H9 (cell line): ENCODE measurements at regions not wholly inside any gene's neighbourhood (a gene's known extent, or its start where the extent isn't known, plus 50 kb on each side); places are given as distances from the start of the nearest gene placed in this dataset.

ENCODE experiments used
- DNase-seq: peaks from one replicate; pipeline ENCODE4 v3.0.0-alpha.2; 2017
- H2AFZ ChIP-seq: one replicate; pipeline ENCODE4 v1.6.1; 2013; ENCODE audit warnings: mild to moderate bottlenecking, low read length, control low read depth, moderate library complexity
- H2AK5ac ChIP-seq: 2 replicates; pipeline ENCODE4 v1.6.1; 2013; ENCODE audit warnings: low read length, control low read depth, mixed read lengths; ENCODE audit not compliant: insufficient read length
- H2BK120ac ChIP-seq: one replicate; pipeline ENCODE4 v1.6.1; 2013; ENCODE audit warnings: low read depth, mild to moderate bottlenecking, low read length, control low read depth, inconsistent platforms; ENCODE audit not compliant: poor library complexity, severe bottlenecking
- H2BK12ac ChIP-seq: 2 replicates; pipeline ENCODE4 v1.6.1; 2013; ENCODE audit warnings: low read length, control low read depth, mixed read lengths, low read depth; ENCODE audit not compliant: insufficient read length
- H2BK15ac ChIP-seq: 2 replicates; pipeline ENCODE4 v1.6.1; 2013; ENCODE audit warnings: low read depth, low read length, control low read depth
- H2BK20ac ChIP-seq: one replicate; pipeline ENCODE4 v1.6.1; 2013; ENCODE audit warnings: low read depth, mild to moderate bottlenecking, low read length, control low read depth, inconsistent platforms; ENCODE audit not compliant: poor library complexity, severe bottlenecking
- H2BK5ac ChIP-seq: 2 replicates; pipeline ENCODE4 v1.6.1; 2013; ENCODE audit warnings: low read length, control low read depth, mixed read lengths; ENCODE audit not compliant: insufficient read length
- H3K14ac ChIP-seq: 2 replicates; pipeline ENCODE4 v1.6.1; 2013; ENCODE audit warnings: low read length, control low read depth; ENCODE audit not compliant: insufficient read depth
- H3K18ac ChIP-seq: 2 replicates; pipeline ENCODE4 v1.6.1; 2013; ENCODE audit warnings: low read depth, mild to moderate bottlenecking, mixed read lengths, low read length, control low read depth; ENCODE audit not compliant: insufficient read length
- H3K23ac ChIP-seq: 2 replicates; pipeline ENCODE4 v1.6.1; 2013; ENCODE audit warnings: low read length, control low read depth, mixed read lengths, low read depth; ENCODE audit not compliant: insufficient read length
- H3K23me2 ChIP-seq: 2 replicates; pipeline ENCODE4 v1.6.1; 2013; ENCODE audit warnings: low read depth, mild to moderate bottlenecking, mixed read lengths, low read length, control low read depth; ENCODE audit not compliant: insufficient read length, poor library complexity, severe bottlenecking
- H3K27ac ChIP-seq: 2 replicates; pipeline ENCODE4 v1.5.1; 2013; ENCODE audit warnings: low read length, control low read depth, mixed read lengths, low read depth; ENCODE audit not compliant: insufficient read length
- H3K27me3 ChIP-seq: 2 replicates; pipeline ENCODE4 v1.6.1; 2013; ENCODE audit warnings: low read length, control low read depth, inconsistent platforms; ENCODE audit not compliant: insufficient read depth
- H3K4ac ChIP-seq: 2 replicates; pipeline ENCODE4 v1.6.1; 2013; ENCODE audit warnings: low read depth, mild to moderate bottlenecking, control low read depth, inconsistent platforms, low read length, moderate library complexity
- H3K4me1 ChIP-seq: 2 replicates; pipeline ENCODE4 v1.6.1; 2013; ENCODE audit warnings: low read length, control low read depth, inconsistent platforms; ENCODE audit not compliant: insufficient read depth
- H3K4me2 ChIP-seq: 2 replicates; pipeline ENCODE4 v1.6.1; 2013; ENCODE audit warnings: low read length, control low read depth, mixed read lengths; ENCODE audit not compliant: insufficient read length, insufficient read depth
- H3K56ac ChIP-seq: 2 replicates; pipeline ENCODE4 v1.6.1; 2013; ENCODE audit warnings: low read depth, mild to moderate bottlenecking, mixed read lengths, low read length, control low read depth; ENCODE audit not compliant: insufficient read length
- H3K79me1 ChIP-seq: 2 replicates; pipeline ENCODE4 v1.6.1; 2013; ENCODE audit warnings: low read depth, mild to moderate bottlenecking, moderate library complexity, low read length, control low read depth, inconsistent platforms; ENCODE audit not compliant: insufficient read depth, poor library complexity, severe bottlenecking
- H3K79me2 ChIP-seq: 2 replicates; pipeline ENCODE4 v1.6.1; 2013; ENCODE audit warnings: low read length, control low read depth, inconsistent platforms; ENCODE audit not compliant: insufficient read depth
- H3K9ac ChIP-seq: 2 replicates; pipeline ENCODE4 v1.6.1; 2013; ENCODE audit warnings: low read length, control low read depth, mixed read lengths; ENCODE audit not compliant: insufficient read length; ENCODE audit errors: extremely low read depth
- H3K9me3 ChIP-seq: one replicate; pipeline ENCODE4 v1.6.1; 2013; ENCODE audit warnings: low read depth, low read length, inconsistent platforms; ENCODE audit not compliant: control insufficient read depth
- H3T11ph ChIP-seq: one replicate; pipeline ENCODE4 v1.6.1; 2013; ENCODE audit warnings: mild to moderate bottlenecking, low read length, control low read depth, inconsistent platforms
- H4K20me1 ChIP-seq: one replicate; pipeline ENCODE4 v1.6.1; 2013; ENCODE audit not compliant: control insufficient read depth, insufficient read length, insufficient read depth
- H4K5ac ChIP-seq: 2 replicates; pipeline ENCODE4 v1.6.1; 2013; ENCODE audit warnings: low read depth, mild to moderate bottlenecking, mixed read lengths, low read length, control low read depth; ENCODE audit not compliant: insufficient read length
- H4K8ac ChIP-seq: replicated peaks from 2 replicates; pipeline ENCODE4 v1.6.1; 2013; ENCODE audit warnings: low read length, control low read depth, mixed read lengths, low read depth; ENCODE audit not compliant: insufficient read length
- H4K91ac ChIP-seq: 2 replicates; pipeline ENCODE4 v1.6.1; 2013; ENCODE audit warnings: low read depth, mild to moderate bottlenecking, moderate library complexity, mixed read lengths, low read length, control low read depth; ENCODE audit not compliant: insufficient read length
- H3K27ac Mint-ChIP-seq, 3 experiments: 2 replicates in 2 of 3; 3 replicates in 1 of 3; pipeline ENCODE4 v1.8.0; 2020 to 2021; ENCODE audit warnings: mixed read lengths in 3 of 3, mild to moderate bottlenecking in 1 of 3, moderate library complexity in 1 of 3
- H3K27me3 Mint-ChIP-seq: 2 replicates; pipeline ENCODE4 v1.8.0; 2021; ENCODE audit warnings: low read depth, mild to moderate bottlenecking, moderate library complexity, mixed read lengths
- H3K36me3 Mint-ChIP-seq, 3 experiments: 2 replicates in 2 of 3; 3 replicates in 1 of 3; pipeline ENCODE4 v1.8.0; 2020 to 2021; ENCODE audit warnings: low read depth in 3 of 3, mixed read lengths in 3 of 3; ENCODE audit not compliant: insufficient read depth in 1 of 3
- H3K4me1 Mint-ChIP-seq, 2 experiments: 2 replicates each; pipeline ENCODE4 v1.8.0; 2020; ENCODE audit warnings: mixed read lengths in 2 of 2
- H3K4me3 Mint-ChIP-seq, 2 experiments: 2 replicates in 1 of 2; 3 replicates in 1 of 2; pipeline ENCODE4 v1.8.0; 2020 to 2021; ENCODE audit warnings: mild to moderate bottlenecking in 2 of 2, mixed read lengths in 2 of 2, moderate library complexity in 1 of 2
- H3K9me3 Mint-ChIP-seq, 2 experiments: 2 replicates in 1 of 2; 3 replicates in 1 of 2; pipeline ENCODE4 v1.8.0; 2020; ENCODE audit warnings: mild to moderate bottlenecking in 2 of 2, mixed read lengths in 2 of 2, moderate library complexity in 1 of 2
- WGBS: extraction: QIAGEN DNeasy Blood & Tissue Kit; methylation state at CpG from one replicate; pipeline ENCODE4 v1.1.7; 2013; ENCODE audit warnings: missing lambda C conversion rate, low lambda C conversion rate, mixed read lengths; ENCODE audit not compliant: insufficient read length; ENCODE audit errors: extremely low coverage; 5-methylcytosine and 5-hydroxymethylcytosine counted together
- TF ChIP-seq, protein P1 (sequence below): fragments of 200-600 bp; sonication (generic); conservative IDR thresholded peaks from 3 replicates; pipeline ENCODE4 v1.8.0; 2021; ENCODE audit warnings: antibody characterized with exemption, mild to moderate bottlenecking

DNA sequence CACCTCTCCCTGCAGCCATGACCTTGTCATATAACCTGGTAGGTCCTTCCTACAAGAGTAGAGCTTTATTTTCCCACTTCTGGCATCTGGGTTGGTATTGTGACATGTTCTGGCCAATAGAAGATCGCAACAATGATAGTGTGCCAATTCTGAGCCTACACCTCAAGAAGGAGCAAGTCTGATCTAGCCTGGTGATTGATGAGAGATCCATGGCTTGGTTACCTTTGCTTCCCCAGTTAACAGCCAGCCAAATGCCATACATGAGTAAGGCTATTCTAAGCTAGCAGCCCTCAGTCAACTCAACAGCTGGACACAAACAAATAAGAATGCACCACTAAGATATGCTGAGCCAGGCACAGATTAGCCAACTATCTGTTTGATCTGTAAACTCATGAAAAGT lies 226.7 kb downstream of the LMO4 start:
- Histone ChIP-seq H3K79me2 (no peaks in the 10 kb centered on the region), H4K5ac (no peak overlapping the region), H3K79me1 (no peaks in the 10 kb centered on the region), H2BK20ac (no peak overlapping the region), H4K20me1 (no peaks in the 10 kb centered on the region), H2BK15ac (no peak overlapping the region), H3K14ac (no peak overlapping the region), H3K4me1 (no peaks in the 10 kb centered on the region), H2BK12ac (no peak overlapping the region), H3K56ac (no peak overlapping the region), H3K9me3 (no peaks in the 10 kb centered on the region), H2BK5ac (no peak overlapping the region), H3K27ac (no peak overlapping the region), H2AK5ac (no peak overlapping the region), H4K8ac (no peak overlapping the region), H2AFZ (no peak overlapping the region), H3K23me2 (no peaks in the 10 kb centered on the region), H3K27me3 (no peaks in the 10 kb centered on the region), H3K4me2 (no peak overlapping the region), H3T11ph (no peak overlapping the region), H3K9ac (no peak overlapping the region), H3K4ac (no peak overlapping the region), H4K91ac (no peak overlapping the region), H3K23ac (no peak overlapping the region), H2BK120ac (no peak overlapping the region), H3K18ac (no peak overlapping the region)
- TF ChIP-seq, protein P1, sequence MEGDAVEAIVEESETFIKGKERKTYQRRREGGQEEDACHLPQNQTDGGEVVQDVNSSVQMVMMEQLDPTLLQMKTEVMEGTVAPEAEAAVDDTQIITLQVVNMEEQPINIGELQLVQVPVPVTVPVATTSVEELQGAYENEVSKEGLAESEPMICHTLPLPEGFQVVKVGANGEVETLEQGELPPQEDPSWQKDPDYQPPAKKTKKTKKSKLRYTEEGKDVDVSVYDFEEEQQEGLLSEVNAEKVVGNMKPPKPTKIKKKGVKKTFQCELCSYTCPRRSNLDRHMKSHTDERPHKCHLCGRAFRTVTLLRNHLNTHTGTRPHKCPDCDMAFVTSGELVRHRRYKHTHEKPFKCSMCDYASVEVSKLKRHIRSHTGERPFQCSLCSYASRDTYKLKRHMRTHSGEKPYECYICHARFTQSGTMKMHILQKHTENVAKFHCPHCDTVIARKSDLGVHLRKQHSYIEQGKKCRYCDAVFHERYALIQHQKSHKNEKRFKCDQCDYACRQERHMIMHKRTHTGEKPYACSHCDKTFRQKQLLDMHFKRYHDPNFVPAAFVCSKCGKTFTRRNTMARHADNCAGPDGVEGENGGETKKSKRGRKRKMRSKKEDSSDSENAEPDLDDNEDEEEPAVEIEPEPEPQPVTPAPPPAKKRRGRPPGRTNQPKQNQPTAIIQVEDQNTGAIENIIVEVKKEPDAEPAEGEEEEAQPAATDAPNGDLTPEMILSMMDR, result no peak
- no peaks in the 10 kb centered on the region for H3K27me3 Mint-ChIP-seq
- no peak overlapping the region for H3K27ac Mint-ChIP-seq
- H3K9me3 Mint-ChIP-seq, result no peaks in the 10 kb centered on the region
- no peaks in the 10 kb centered on the region for H3K36me3 Mint-ChIP-seq
- H3K4me1 Mint-ChIP-seq, result no peaks in the 10 kb centered on the region
- no peak for DNase-seq
- no peak overlapping the region for H3K4me3 Mint-ChIP-seq
- WGBS, result no CpG with 5 or more reads among the region's 1 CpG
